MM.1S (cell line): ENCODE measurements at regions not wholly inside any gene's neighbourhood (a gene's known extent, or its start where the extent isn't known, plus 50 kb on each side); places are given as distances from the start of the nearest gene placed in this dataset.

Experiments used
- DNase-seq: peaks from one replicate; pipeline ENCODE4 v3.0.0-alpha.2; 2015
- H2AFZ ChIP-seq: fragments of 300-600 bp; sonication (generic); 2 replicates; pipeline ENCODE4 v1.6.0; 2016; ENCODE audit warnings: antibody characterized with exemption, low read length
- H3F3A ChIP-seq: fragments of 300-600 bp; sonication (generic); 2 replicates; pipeline ENCODE4 v1.6.1; 2016; ENCODE audit warnings: mild to moderate bottlenecking, antibody characterized with exemption, low read length, moderate library complexity, mixed read lengths; ENCODE audit not compliant: insufficient read depth
- H3K27ac ChIP-seq: fragments of 300-600 bp; sonication (generic); 2 replicates; pipeline ENCODE4 v1.5.1; 2016; ENCODE audit warnings: mild to moderate bottlenecking, low read length
- H3K27me3 ChIP-seq: fragments of 300-600 bp; sonication (generic); replicated peaks from 2 replicates; pipeline ENCODE4 v1.6.0; 2016; ENCODE audit warnings: low read length; ENCODE audit not compliant: insufficient read depth
- H3K36me3 ChIP-seq: fragments of 300-600 bp; sonication (generic); replicated peaks from 2 replicates; pipeline ENCODE4 v1.6.1; 2016; ENCODE audit warnings: mild to moderate bottlenecking, low read length, mixed read lengths; ENCODE audit not compliant: insufficient read depth
- H3K4me1 ChIP-seq: fragments of 300-600 bp; sonication (generic); 2 replicates; pipeline ENCODE4 v1.6.1; 2016; ENCODE audit warnings: low read length, mixed read lengths
- H3K4me2 ChIP-seq: fragments of 300-600 bp; sonication (generic); 2 replicates; pipeline ENCODE4 v1.6.0; 2016; ENCODE audit warnings: low read depth, low read length
- H3K4me3 ChIP-seq: fragments of 300-600 bp; sonication (generic); 2 replicates; pipeline ENCODE4 v1.5.1; 2016; ENCODE audit warnings: low read length, mixed read lengths
- H3K79me2 ChIP-seq: fragments of 300-600 bp; sonication (generic); 2 replicates; pipeline ENCODE4 v1.6.1; 2016; ENCODE audit warnings: mixed run types, low read length, mixed read lengths
- H3K9ac ChIP-seq: fragments of 300-600 bp; sonication (generic); 2 replicates; pipeline ENCODE4 v1.6.1; 2016; ENCODE audit warnings: low read length, mixed read lengths
- H3K9me2 ChIP-seq: fragments of 300-600 bp; sonication (generic); replicated peaks from 2 replicates; pipeline ENCODE4 v1.6.1; 2016; ENCODE audit warnings: mild to moderate bottlenecking, low read length, mixed read lengths; ENCODE audit not compliant: insufficient read depth
- H3K9me3 ChIP-seq: fragments of 300-600 bp; sonication (generic); replicated peaks from 2 replicates; pipeline ENCODE4 v1.6.1; 2016; ENCODE audit warnings: mild to moderate bottlenecking, low read length, mixed read lengths; ENCODE audit not compliant: insufficient read depth
- H4K20me1 ChIP-seq: fragments of 300-600 bp; sonication (generic); 2 replicates; pipeline ENCODE4 v1.6.1; 2016; ENCODE audit warnings: mild to moderate bottlenecking, low read length, moderate library complexity, mixed read lengths; ENCODE audit not compliant: insufficient read depth
- EZH2 ChIP-seq: fragments of 300-600 bp; sonication (generic); optimal IDR thresholded peaks from 2 replicates; pipeline ENCODE3; 2017; ENCODE audit warnings: low read depth, mild to moderate bottlenecking, antibody characterized with exemption, low read length, mixed read lengths
- EZH2phosphoT487 ChIP-seq: fragments of 300-600 bp; sonication (generic); IDR thresholded peaks from 2 replicates; pipeline ENCODE4 v1.6.1; 2018; ENCODE audit warnings: antibody characterized with exemption, low read length
- TF ChIP-seq, protein P1 (sequence below): fragments of 300-600 bp; sonication (generic); IDR thresholded peaks from 2 replicates; pipeline ENCODE4 v1.5.1; 2016; ENCODE audit warnings: antibody characterized with exemption, low read length, mixed read lengths

DNA sequence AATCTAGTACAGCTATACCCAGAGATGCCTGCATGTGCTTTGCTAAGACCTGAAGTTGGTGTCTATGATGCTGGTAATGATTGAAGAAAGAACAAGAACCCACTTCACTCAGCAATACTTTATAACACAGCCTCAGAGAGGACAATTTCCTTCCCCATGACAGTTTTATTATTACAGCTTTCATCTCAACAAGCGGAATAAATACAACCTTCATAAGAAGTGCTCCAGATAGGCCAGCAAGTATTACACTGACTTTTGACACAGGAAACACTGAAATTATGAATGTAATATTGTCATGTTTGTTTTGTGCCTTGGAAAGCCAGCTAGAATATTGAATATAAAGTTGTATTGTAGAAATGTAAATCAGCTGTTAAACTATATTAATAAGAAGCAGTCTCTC lies 557.4 kb upstream of the ARPP21 start:
- H3K4me2 ChIP-seq, result no peak overlapping the region
- no peak overlapping the region for H3K27ac ChIP-seq
- H3K4me1 ChIP-seq, result no peaks in the 10 kb centered on the region
- no peaks in the 10 kb centered on the region for H3F3A ChIP-seq
- no peaks in the 10 kb centered on the region for H3K79me2 ChIP-seq
- no peaks in the 10 kb centered on the region for H3K27me3 ChIP-seq
- H3K9me2 ChIP-seq, result no peaks in the 10 kb centered on the region
- no peak overlapping the region for H3K9ac ChIP-seq
- no peak for DNase-seq
- no peak overlapping the region for H3K4me3 ChIP-seq
- no peak overlapping the region for H2AFZ ChIP-seq
- no peaks in the 10 kb centered on the region for H4K20me1 ChIP-seq
- TF ChIP-seq EZH2phosphoT487, result no peak
- TF ChIP-seq, protein P1, sequence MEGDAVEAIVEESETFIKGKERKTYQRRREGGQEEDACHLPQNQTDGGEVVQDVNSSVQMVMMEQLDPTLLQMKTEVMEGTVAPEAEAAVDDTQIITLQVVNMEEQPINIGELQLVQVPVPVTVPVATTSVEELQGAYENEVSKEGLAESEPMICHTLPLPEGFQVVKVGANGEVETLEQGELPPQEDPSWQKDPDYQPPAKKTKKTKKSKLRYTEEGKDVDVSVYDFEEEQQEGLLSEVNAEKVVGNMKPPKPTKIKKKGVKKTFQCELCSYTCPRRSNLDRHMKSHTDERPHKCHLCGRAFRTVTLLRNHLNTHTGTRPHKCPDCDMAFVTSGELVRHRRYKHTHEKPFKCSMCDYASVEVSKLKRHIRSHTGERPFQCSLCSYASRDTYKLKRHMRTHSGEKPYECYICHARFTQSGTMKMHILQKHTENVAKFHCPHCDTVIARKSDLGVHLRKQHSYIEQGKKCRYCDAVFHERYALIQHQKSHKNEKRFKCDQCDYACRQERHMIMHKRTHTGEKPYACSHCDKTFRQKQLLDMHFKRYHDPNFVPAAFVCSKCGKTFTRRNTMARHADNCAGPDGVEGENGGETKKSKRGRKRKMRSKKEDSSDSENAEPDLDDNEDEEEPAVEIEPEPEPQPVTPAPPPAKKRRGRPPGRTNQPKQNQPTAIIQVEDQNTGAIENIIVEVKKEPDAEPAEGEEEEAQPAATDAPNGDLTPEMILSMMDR, result no peak
- TF ChIP-seq EZH2, result no peak
- no peaks in the 10 kb centered on the region for H3K36me3 ChIP-seq
- H3K9me3 ChIP-seq, result no peaks in the 10 kb centered on the region

DNA sequence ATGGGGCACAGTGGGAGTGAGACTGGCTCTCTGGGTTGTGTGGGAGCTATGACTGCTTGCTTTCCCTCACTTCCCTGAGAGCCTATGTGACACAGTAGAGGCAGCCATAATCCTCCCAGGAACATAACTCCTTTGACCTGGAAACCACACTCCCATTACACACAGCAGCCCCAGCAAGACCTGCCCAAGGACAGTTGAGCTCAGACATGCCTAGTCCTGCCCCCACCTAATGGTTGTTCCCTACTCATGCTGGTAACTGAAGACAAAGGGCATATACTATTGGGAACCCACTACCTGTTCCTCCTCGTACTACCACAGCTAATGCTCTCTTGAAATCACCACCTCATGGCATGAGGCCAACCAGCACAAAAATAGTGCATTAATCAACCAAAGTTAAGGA lies 550.4 kb upstream of the ARPP21 start:
- no peaks in the 10 kb centered on the region for H3F3A ChIP-seq
- H3K79me2 ChIP-seq, result no peaks in the 10 kb centered on the region
- no peaks in the 10 kb centered on the region for H3K36me3 ChIP-seq
- no peak overlapping the region for H3K4me2 ChIP-seq
- no peaks in the 10 kb centered on the region for H3K4me1 ChIP-seq
- no peak overlapping the region for H3K27ac ChIP-seq
- no peaks in the 10 kb centered on the region for H3K9me3 ChIP-seq
- TF ChIP-seq, protein P1, result no peak
- TF ChIP-seq EZH2 (no peak), EZH2phosphoT487 (no peak)
- H3K4me3 ChIP-seq, result no peak overlapping the region
- no peaks in the 10 kb centered on the region for H3K9me2 ChIP-seq
- no peaks in the 10 kb centered on the region for H4K20me1 ChIP-seq
- H3K27me3 ChIP-seq, result no peaks in the 10 kb centered on the region
- no peak for DNase-seq
- no peak overlapping the region for H2AFZ ChIP-seq
- no peak overlapping the region for H3K9ac ChIP-seq

DNA sequence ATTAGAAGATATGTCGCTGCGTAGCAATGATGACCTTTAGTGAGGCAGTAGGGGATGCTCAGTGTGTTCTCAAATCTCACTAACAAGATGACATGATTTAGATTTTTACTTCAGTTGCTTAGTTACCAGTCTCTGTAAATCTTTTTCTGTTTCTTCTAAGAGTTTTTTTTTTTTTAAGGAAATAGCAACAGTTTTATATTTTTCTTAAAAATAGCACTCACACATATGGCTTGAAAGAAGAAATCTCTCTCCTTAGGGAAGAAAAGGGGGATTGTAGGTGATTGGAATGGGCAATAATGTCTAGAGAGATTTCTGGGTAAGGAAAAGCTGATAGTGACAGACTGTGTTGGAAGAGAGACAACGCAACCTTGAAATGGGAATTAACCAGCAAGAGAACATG lies 524.6 kb upstream of the ARPP21 start:
- Histone ChIP-seq H3K9me3 (no peaks in the 10 kb centered on the region), H3K4me2 (no peak overlapping the region), H3K9ac (no peak overlapping the region), H3K4me1 (no peaks in the 10 kb centered on the region), H3F3A (no peaks in the 10 kb centered on the region), H2AFZ (no peak overlapping the region), H3K36me3 (no peaks in the 10 kb centered on the region), H3K9me2 (no peaks in the 10 kb centered on the region), H3K27ac (no peak overlapping the region), H3K4me3 (no peak overlapping the region), H3K79me2 (no peaks in the 10 kb centered on the region), H3K27me3 (no peaks in the 10 kb centered on the region), H4K20me1 (no peaks in the 10 kb centered on the region)
- TF ChIP-seq EZH2phosphoT487, result no peak
- TF ChIP-seq, protein P1, result no peak
- no peak for TF ChIP-seq EZH2
- DNase-seq, result no peak
